ENCODE measurements at regions not wholly inside any gene's neighbourhood (a gene's known extent, or its start where the extent isn't known, plus 50 kb on each side); places are given as distances from the start of the nearest gene placed in this dataset.

DNA sequence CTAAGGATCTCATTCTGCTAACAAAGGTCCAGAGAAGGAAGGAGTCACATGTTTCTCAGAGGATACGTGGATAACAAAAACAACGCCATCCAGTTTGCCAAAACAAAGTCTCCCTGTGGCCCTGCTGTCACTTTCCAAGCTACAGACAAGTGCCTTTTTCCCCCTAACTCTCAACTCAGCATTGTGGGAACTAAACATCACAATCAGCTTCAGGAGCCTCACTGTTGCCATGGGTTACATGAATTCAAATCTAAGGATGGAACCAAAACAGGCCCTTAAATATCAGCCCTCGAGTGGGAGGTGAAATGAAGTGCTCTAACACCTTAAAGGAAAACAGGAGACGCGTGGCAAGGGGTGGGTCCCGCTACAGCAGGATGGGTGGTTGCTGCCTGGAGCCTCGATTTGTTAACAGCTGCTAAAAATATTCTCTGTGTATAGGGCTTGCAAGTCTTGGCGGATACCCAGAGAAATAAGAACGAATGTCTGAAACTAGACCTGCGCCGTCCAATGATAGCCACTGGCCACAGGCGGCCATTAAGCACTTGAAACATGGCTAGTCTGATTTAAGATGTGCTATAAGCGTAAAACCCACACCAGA, 66.4 kb upstream of the SOD1 start:
- no peak for DNase-seq
- Histone ChIP-seq H3K4ac (ENCODE audit: low read depth, low read length) (no peak overlapping the region), H3K27ac (ENCODE audit: insufficient read length, low read depth, low read length) (no peak overlapping the region), H3K23ac (ENCODE audit: insufficient read length, low read depth, low read length) (no peak overlapping the region), H4K8ac (replicated peaks; ENCODE audit: insufficient read length, low read depth, low read length) (no peak overlapping the region), H4K91ac (ENCODE audit: insufficient read length, low read depth, low read length) (no peak overlapping the region), H3T11ph (ENCODE audit: low read length) (no peak overlapping the region), H3K4me2 (ENCODE audit: insufficient read depth, insufficient read length, low read length) (no peak overlapping the region), H3K23me2 (ENCODE audit: insufficient read length, low read depth, low read length, poor library complexity, severe bottlenecking) (no peaks in the 10 kb centered on the region), H2BK5ac (ENCODE audit: insufficient read length, low read length) (no peak overlapping the region), H4K20me1 (ENCODE audit: control insufficient read depth, insufficient read depth, insufficient read length) (no peaks in the 10 kb centered on the region), H2AK5ac (ENCODE audit: insufficient read length, low read length) (no peak overlapping the region), H2BK120ac (ENCODE audit: low read depth, low read length, poor library complexity, severe bottlenecking) (no peak overlapping the region), H2BK12ac (ENCODE audit: insufficient read length, low read depth, low read length) (no peak overlapping the region), H3K14ac (ENCODE audit: insufficient read depth, low read length) (no peak overlapping the region), H3K18ac (ENCODE audit: insufficient read length, low read depth, low read length) (no peak overlapping the region), H2BK15ac (ENCODE audit: low read depth, low read length) (no peak overlapping the region), H3K9me3 (ENCODE audit: control insufficient read depth, low read depth, low read length) (no peaks in the 10 kb centered on the region), H3K79me1 (ENCODE audit: insufficient read depth, low read depth, low read length, poor library complexity, severe bottlenecking) (no peaks in the 10 kb centered on the region), H3K27me3 (ENCODE audit: insufficient read depth, low read length) (no peaks in the 10 kb centered on the region), H3K79me2 (ENCODE audit: insufficient read depth, low read length) (no peaks in the 10 kb centered on the region), H3K4me1 (ENCODE audit: insufficient read depth, low read length) (no peaks in the 10 kb centered on the region), H2BK20ac (ENCODE audit: low read depth, low read length, poor library complexity, severe bottlenecking) (no peak overlapping the region), H3K9ac (ENCODE audit: extremely low read depth, insufficient read length, low read length) (no peak overlapping the region), H2AFZ (ENCODE audit: low read length) (no peak overlapping the region), H3K56ac (ENCODE audit: insufficient read length, low read depth, low read length) (no peak overlapping the region), H4K5ac (ENCODE audit: insufficient read length, low read depth, low read length) (no peak overlapping the region)
- no CpG with 5 or more reads among the region's 13 CpGs for WGBS (ENCODE audit: extremely low coverage, insufficient read length, low lambda C conversion rate)
- no peaks in the 10 kb centered on the region; the same call in 1 of the 2 replicates for H3K27me3 Mint-ChIP-seq (ENCODE audit: low read depth)
- no peak overlapping the region for H3K27ac Mint-ChIP-seq
- H3K9me3 Mint-ChIP-seq = peaks cover 0 to 5% of the 10 kb centered on the region in 2 experiments; a peak in 1 of 5 replicates
- H3K36me3 Mint-ChIP-seq (ENCODE audit: insufficient read depth in 1 of 3, low read depth in 3 of 3) = no peaks in the 10 kb centered on the region
- TF ChIP-seq, protein P1, sequence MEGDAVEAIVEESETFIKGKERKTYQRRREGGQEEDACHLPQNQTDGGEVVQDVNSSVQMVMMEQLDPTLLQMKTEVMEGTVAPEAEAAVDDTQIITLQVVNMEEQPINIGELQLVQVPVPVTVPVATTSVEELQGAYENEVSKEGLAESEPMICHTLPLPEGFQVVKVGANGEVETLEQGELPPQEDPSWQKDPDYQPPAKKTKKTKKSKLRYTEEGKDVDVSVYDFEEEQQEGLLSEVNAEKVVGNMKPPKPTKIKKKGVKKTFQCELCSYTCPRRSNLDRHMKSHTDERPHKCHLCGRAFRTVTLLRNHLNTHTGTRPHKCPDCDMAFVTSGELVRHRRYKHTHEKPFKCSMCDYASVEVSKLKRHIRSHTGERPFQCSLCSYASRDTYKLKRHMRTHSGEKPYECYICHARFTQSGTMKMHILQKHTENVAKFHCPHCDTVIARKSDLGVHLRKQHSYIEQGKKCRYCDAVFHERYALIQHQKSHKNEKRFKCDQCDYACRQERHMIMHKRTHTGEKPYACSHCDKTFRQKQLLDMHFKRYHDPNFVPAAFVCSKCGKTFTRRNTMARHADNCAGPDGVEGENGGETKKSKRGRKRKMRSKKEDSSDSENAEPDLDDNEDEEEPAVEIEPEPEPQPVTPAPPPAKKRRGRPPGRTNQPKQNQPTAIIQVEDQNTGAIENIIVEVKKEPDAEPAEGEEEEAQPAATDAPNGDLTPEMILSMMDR (conservative IDR thresholded peaks at IDR 0.05) = no peak
- peaks cover 4 to 12% of the 10 kb centered on the region in 2 experiments for H3K4me1 Mint-ChIP-seq
- H3K4me3 Mint-ChIP-seq = no peak overlapping the region
